ENCODE measurements at regions not wholly inside any gene's neighbourhood (a gene's known extent, or its start where the extent isn't known, plus 50 kb on each side); places are given as distances from the start of the nearest gene placed in this dataset.

GRCh38 chr2:74740741-74741431 is 86.8 kb downstream of the SEMA4F start:
- TF ChIP-seq CTCF (IDR thresholded peaks at IDR 0.05 in 4 of 5, conservative IDR thresholded peaks at IDR 0.05 in 1 of 5) (no peak), POLR2A (IDR thresholded peaks at IDR 0.05) (no peak)

Data from gastrocnemius medialis (tissue), 4 donors.